H1 (cell line): ENCODE measurements at regions not wholly inside any gene's neighbourhood (a gene's known extent, or its start where the extent isn't known, plus 50 kb on each side); places are given as distances from the start of the nearest gene placed in this dataset.

ENCODE experiments used
- CTCF ChIP-seq, 3 experiments: IDR thresholded peaks; 1 replicate in 2 of 3; 2 replicates in 1 of 3; pipeline versions ENCODE4 v1.5.1 to v1.6.1; 2011; ENCODE audit warnings: low read length in 3 of 3, mild to moderate bottlenecking in 3 of 3, inconsistent platforms in 2 of 3, low read depth in 1 of 3, moderate library complexity in 1 of 3; ENCODE audit not compliant: insufficient read depth in 1 of 3; ENCODE audit errors: control extremely low read depth in 1 of 3
- POLR2A ChIP-seq, 2 experiments: IDR thresholded peaks; 1 replicate in 1 of 2; 2 replicates in 1 of 2; pipeline ENCODE4 v1.6.1; 2011; ENCODE audit warnings: low read depth in 2 of 2, low read length in 2 of 2, mild to moderate bottlenecking in 2 of 2; ENCODE audit errors: control extremely low read depth in 1 of 2
- RFX5 ChIP-seq: IDR thresholded peaks from 2 replicates; pipeline ENCODE4 v1.6.1; 2011; ENCODE audit warnings: low read depth, low read length, improper control_type of control experiment, borderline replicate concordance

- TF ChIP-seq RFX5 (no peak), POLR2A (IDR thresholded peaks at IDR 0.05; ENCODE audit: control extremely low read depth in 1 of 2, low read depth in 2 of 2, low read length in 2 of 2) (no peak), CTCF (IDR thresholded peaks at IDR 0.05; ENCODE audit: control extremely low read depth in 1 of 3, insufficient read depth in 1 of 3, low read depth in 1 of 3, low read length in 3 of 3) (no peak)
Observed at GRCh38 chr2:212901604-212902275, 249.7 kb downstream of the IKZF2 start.
